ENCODE measurements at regions not wholly inside any gene's neighbourhood (a gene's known extent, or its start where the extent isn't known, plus 50 kb on each side); places are given as distances from the start of the nearest gene placed in this dataset.

- TF ChIP-seq, protein P1, sequence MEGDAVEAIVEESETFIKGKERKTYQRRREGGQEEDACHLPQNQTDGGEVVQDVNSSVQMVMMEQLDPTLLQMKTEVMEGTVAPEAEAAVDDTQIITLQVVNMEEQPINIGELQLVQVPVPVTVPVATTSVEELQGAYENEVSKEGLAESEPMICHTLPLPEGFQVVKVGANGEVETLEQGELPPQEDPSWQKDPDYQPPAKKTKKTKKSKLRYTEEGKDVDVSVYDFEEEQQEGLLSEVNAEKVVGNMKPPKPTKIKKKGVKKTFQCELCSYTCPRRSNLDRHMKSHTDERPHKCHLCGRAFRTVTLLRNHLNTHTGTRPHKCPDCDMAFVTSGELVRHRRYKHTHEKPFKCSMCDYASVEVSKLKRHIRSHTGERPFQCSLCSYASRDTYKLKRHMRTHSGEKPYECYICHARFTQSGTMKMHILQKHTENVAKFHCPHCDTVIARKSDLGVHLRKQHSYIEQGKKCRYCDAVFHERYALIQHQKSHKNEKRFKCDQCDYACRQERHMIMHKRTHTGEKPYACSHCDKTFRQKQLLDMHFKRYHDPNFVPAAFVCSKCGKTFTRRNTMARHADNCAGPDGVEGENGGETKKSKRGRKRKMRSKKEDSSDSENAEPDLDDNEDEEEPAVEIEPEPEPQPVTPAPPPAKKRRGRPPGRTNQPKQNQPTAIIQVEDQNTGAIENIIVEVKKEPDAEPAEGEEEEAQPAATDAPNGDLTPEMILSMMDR (IDR thresholded peaks at IDR 0.05; ENCODE audit: low read depth, low read length, missing input control), result no peak
- TF ChIP-seq GABPA (IDR thresholded peaks at IDR 0.05 in 1 of 2, conservative IDR thresholded peaks at IDR 0.05 in 1 of 2) (no peak), EGR1 (IDR thresholded peaks at IDR 0.05; ENCODE audit: low read depth in 2 of 2) (no peak)
Observed at GRCh38 chr2:215684448-215685237, 248.8 kb upstream of the FN1 start.

Measured in liver (tissue), 3 donors.